Esophagus squamous epithelium (tissue), 5 donors: ENCODE measurements at regions not wholly inside any gene's neighbourhood (a gene's known extent, or its start where the extent isn't known, plus 50 kb on each side); places are given as distances from the start of the nearest gene placed in this dataset.

ENCODE experiments used
- DNase-seq: peaks from one replicate; lab custom pipeline; 2025; lab: John Stamatoyannopoulos, UW
- H3K27ac ChIP-seq, 4 donors: fragments of 200-600 bp; sonication (generic); one replicate each; pipeline ENCODE4 v1.5.1; 2016 to 2019; ENCODE audit warnings: mild to moderate bottlenecking in 1 of 4
- H3K27me3 ChIP-seq, 4 donors: fragments of 200-600 bp; sonication (generic); 1 replicate in 3 of 4; 2 replicates in 1 of 4; pipeline versions ENCODE4 v1.5.1 to v1.6.0; 2017 to 2021; ENCODE audit warnings: antibody characterized with exemption in 1 of 4
- H3K36me3 ChIP-seq, 3 donors: fragments of 200-600 bp; sonication (generic); one replicate each; pipeline ENCODE4 v1.5.1; 2016 to 2019
- H3K4me1 ChIP-seq, 3 donors: fragments of 200-600 bp; sonication (generic); one replicate each; pipeline ENCODE4 v1.5.1; 2017 to 2019
- H3K4me3 ChIP-seq, 4 donors: fragments of 200-600 bp; sonication (generic); 1 replicate in 3 of 4; 2 replicates in 1 of 4; pipeline ENCODE4 v1.5.1; 2016 to 2019; ENCODE audit warnings: mild to moderate bottlenecking in 2 of 4, moderate library complexity in 1 of 4
- H3K9me3 ChIP-seq, 3 donors: fragments of 200-600 bp; sonication (generic); one replicate each; pipeline ENCODE4 v1.5.1; 2016 to 2019
- CTCF ChIP-seq, 6 experiments: fragments of 450-650 bp in 4 of 6; fragments of 200-600 bp in 2 of 6; sonication (generic) in 2 of 6; IDR thresholded peaks; one replicate each; pipeline ENCODE4 v1.5.1; 2016 to 2019; ENCODE audit warnings: antibody characterized with exemption in 6 of 6, mild to moderate bottlenecking in 4 of 6, moderate library complexity in 4 of 6
- POLR2A ChIP-seq, 4 donors: fragments of 450-650 bp; IDR thresholded peaks; one replicate each; pipeline ENCODE4 v1.6.1; 2017; ENCODE audit warnings: antibody characterized with exemption in 4 of 4, mild to moderate bottlenecking in 4 of 4, moderate library complexity in 3 of 4
- WGBS, 2 donors: methylation state at CpG; one replicate each; pipeline ENCODE4 v1.1.5; 2018; 5-methylcytosine and 5-hydroxymethylcytosine counted together
- intact Hi-C: fragments of 100-400 bp; cut with DNase I; formaldehyde crosslinking; loops from one replicate; pipeline ENCODE4 v1.15.0; 2022
- donor health status: DM: yes; HTN: yes; CAD: no.

GRCh38 chr4:53928825-53929224, 135.6 kb downstream of the CHIC2 start:
- TF ChIP-seq CTCF (IDR thresholded peaks at IDR 0.05) (no peak), POLR2A (IDR thresholded peaks at IDR 0.05) (no peak)
- intact Hi-C loops, result loop anchor here (5.0 kb wide), 1 partner anchor 288 kb away; no protein-coding TSS in a partner anchor
- H3K36me3 ChIP-seq, result no peaks in the 10 kb centered on the region
- H3K27ac ChIP-seq, result no peak overlapping the region
- peaks cover 0 to 8% (median 0%) of the 10 kb centered on the region in 4 donors for H3K27me3 ChIP-seq
- no peak for DNase-seq
- H3K4me3 ChIP-seq, result no peak overlapping the region
- peaks cover 0 to 3% (median 0%) of the 10 kb centered on the region in 3 donors for H3K9me3 ChIP-seq
- peaks cover 7 to 57% (median 16%) of the 10 kb centered on the region in 3 donors for H3K4me1 ChIP-seq

GRCh38 chr4:53925050-53925605, 139.3 kb downstream of the CHIC2 start:
- H3K36me3 ChIP-seq, result no peaks in the 10 kb centered on the region
- DNase-seq, result no peak
- 22 to 35% methylated on average over 2 of the region's 2 CpGs for WGBS, 2 donors
- TF ChIP-seq POLR2A (IDR thresholded peaks at IDR 0.05), result no peak
- no peak for TF ChIP-seq CTCF (IDR thresholded peaks at IDR 0.05)
- peaks cover 9 to 89% (median 16%) of the 10 kb centered on the region in 3 donors for H3K4me1 ChIP-seq
- no peak overlapping the region for H3K4me3 ChIP-seq
- intact Hi-C loops, result loop anchor here (5.0 kb wide), 1 partner anchor 292 kb away; no protein-coding TSS in a partner anchor
- no peaks in the 10 kb centered on the region for H3K9me3 ChIP-seq
- H3K27ac ChIP-seq, result peak overlapping the region; percentile 19 to 80 (median 58)
- no peaks in the 10 kb centered on the region for H3K27me3 ChIP-seq

- Histone ChIP-seq H3K4me3 (no peak overlapping the region), H3K4me1 (peaks cover 15 to 89% (median 16%) of the 10 kb centered on the region in 3 donors), H3K27ac (peak overlapping the region in 3 of 4 donors; percentile 44 to 80 (median 73)), H3K9me3 (no peaks in the 10 kb centered on the region), H3K36me3 (no peaks in the 10 kb centered on the region), H3K27me3 (no peaks in the 10 kb centered on the region)
- DNase-seq, result no peak
- 69 to 77% methylated on average over 7 of the region's 7 CpGs for WGBS, 2 donors
- TF ChIP-seq CTCF (IDR thresholded peaks at IDR 0.05), result no peak
- no peak for TF ChIP-seq POLR2A (IDR thresholded peaks at IDR 0.05)
- intact Hi-C loops, result loop anchor here (5.0 kb wide), 1 partner anchor 293 kb away; no protein-coding TSS in a partner anchor
Observed at GRCh38 chr4:53924333-53925049, 139.9 kb downstream of the CHIC2 start.

GRCh38 chr4:53923921-53924320, 140.5 kb downstream of the CHIC2 start:
- Histone ChIP-seq H3K27me3 (no peaks in the 10 kb centered on the region), H3K4me3 (no peak overlapping the region), H3K27ac (peak overlapping the region in 3 of 4 donors; percentile 44 to 80 (median 73)), H3K36me3 (no peaks in the 10 kb centered on the region), H3K4me1 (peaks cover 18 to 94% (median 21%) of the 10 kb centered on the region in 3 donors), H3K9me3 (no peaks in the 10 kb centered on the region)
- WGBS, 2 donors, result 37 to 59% methylated on average over 5 of the region's 5 CpGs
- intact Hi-C loops, result no loop called here
- TF ChIP-seq POLR2A (IDR thresholded peaks at IDR 0.05) (no peak), CTCF (IDR thresholded peaks at IDR 0.05) (no peak)
- no peak for DNase-seq

GRCh38 chr4:53921856-53922255, 142.5 kb downstream of the CHIC2 start:
- H3K27ac ChIP-seq, result peak overlapping the region; percentile 11 to 80 (median 48)
- no peaks in the 10 kb centered on the region for H3K9me3 ChIP-seq
- peaks cover 25 to 96% (median 28%) of the 10 kb centered on the region in 3 donors for H3K4me1 ChIP-seq
- no peak for DNase-seq
- intact Hi-C loops, result no loop called here
- H3K36me3 ChIP-seq, result no peaks in the 10 kb centered on the region
- no peaks in the 10 kb centered on the region for H3K27me3 ChIP-seq
- TF ChIP-seq POLR2A (IDR thresholded peaks at IDR 0.05) (no peak), CTCF (IDR thresholded peaks at IDR 0.05) (no peak)
- no peak overlapping the region for H3K4me3 ChIP-seq
